HFF-Myc (cell line): ENCODE measurements at regions not wholly inside any gene's neighbourhood (a gene's known extent, or its start where the extent isn't known, plus 50 kb on each side); places are given as distances from the start of the nearest gene placed in this dataset.

Experiments
- DNase-seq: peaks from one replicate; pipeline ENCODE4 v3.0.0-alpha.2; 2011; ENCODE audit warnings: low read depth; ENCODE audit errors: extremely low read depth
- H3K4me3 ChIP-seq: replicated peaks from 2 replicates; pipeline ENCODE4 v1.5.1; 2011; ENCODE audit warnings: low read depth, mild to moderate bottlenecking, control low read depth, low read length
- TF ChIP-seq, protein P1 (sequence below): IDR thresholded peaks from 2 replicates; pipeline ENCODE4 v1.5.1; 2012; ENCODE audit warnings: mild to moderate bottlenecking, low read depth, low read length, control low read depth; ENCODE audit errors: missing control alignments

DNA sequence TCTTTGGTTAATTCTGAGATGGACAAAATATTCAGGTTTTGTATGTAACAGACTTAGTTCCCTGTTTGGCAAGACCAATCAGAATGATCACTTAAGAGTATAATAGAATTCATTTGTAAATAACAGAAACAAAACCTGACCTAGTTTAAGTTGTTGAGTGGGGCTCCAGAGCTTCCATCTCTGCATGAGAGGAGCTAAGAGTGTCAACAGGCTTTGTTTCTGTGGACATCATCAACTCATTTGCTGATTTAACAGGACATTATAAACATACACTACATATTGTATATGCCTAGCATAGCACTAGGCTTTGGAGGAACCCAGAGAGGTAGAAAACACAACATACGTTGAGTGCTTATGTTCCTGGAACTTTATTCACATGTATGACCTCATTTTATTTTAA, 75.3 kb upstream of the TRIB2 start:
- H3K4me3 ChIP-seq, result no peak overlapping the region
- no peak for DNase-seq
- TF ChIP-seq, protein P1, sequence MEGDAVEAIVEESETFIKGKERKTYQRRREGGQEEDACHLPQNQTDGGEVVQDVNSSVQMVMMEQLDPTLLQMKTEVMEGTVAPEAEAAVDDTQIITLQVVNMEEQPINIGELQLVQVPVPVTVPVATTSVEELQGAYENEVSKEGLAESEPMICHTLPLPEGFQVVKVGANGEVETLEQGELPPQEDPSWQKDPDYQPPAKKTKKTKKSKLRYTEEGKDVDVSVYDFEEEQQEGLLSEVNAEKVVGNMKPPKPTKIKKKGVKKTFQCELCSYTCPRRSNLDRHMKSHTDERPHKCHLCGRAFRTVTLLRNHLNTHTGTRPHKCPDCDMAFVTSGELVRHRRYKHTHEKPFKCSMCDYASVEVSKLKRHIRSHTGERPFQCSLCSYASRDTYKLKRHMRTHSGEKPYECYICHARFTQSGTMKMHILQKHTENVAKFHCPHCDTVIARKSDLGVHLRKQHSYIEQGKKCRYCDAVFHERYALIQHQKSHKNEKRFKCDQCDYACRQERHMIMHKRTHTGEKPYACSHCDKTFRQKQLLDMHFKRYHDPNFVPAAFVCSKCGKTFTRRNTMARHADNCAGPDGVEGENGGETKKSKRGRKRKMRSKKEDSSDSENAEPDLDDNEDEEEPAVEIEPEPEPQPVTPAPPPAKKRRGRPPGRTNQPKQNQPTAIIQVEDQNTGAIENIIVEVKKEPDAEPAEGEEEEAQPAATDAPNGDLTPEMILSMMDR, result no peak

GRCh38 chr2:12642332-12642731, 74.4 kb upstream of the TRIB2 start:
- DNase-seq, result no peak
- H3K4me3 ChIP-seq, result no peak overlapping the region
- TF ChIP-seq, protein P1, result no peak

DNA sequence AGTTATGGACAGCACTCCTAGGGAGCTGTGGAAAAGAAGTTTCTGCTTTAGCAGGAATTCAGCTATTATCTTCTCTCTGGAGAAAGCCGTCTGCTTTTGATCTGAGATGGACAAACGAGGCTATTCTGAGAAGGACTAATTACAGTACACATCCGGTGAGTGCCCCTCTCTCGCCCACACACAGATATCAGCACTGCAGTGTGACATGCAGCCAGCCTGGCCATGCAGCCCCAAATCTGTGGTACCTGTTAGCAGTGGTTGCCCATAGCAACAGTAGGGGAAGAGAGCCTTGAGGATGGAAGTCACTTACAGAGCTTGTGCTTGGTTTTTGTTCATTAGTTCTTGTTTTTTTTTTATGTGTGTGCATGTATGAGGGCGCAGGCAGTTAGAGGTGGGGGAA, 73.9 kb upstream of the TRIB2 start:
- TF ChIP-seq, protein P1, result no peak
- DNase-seq, result no peak

DNA sequence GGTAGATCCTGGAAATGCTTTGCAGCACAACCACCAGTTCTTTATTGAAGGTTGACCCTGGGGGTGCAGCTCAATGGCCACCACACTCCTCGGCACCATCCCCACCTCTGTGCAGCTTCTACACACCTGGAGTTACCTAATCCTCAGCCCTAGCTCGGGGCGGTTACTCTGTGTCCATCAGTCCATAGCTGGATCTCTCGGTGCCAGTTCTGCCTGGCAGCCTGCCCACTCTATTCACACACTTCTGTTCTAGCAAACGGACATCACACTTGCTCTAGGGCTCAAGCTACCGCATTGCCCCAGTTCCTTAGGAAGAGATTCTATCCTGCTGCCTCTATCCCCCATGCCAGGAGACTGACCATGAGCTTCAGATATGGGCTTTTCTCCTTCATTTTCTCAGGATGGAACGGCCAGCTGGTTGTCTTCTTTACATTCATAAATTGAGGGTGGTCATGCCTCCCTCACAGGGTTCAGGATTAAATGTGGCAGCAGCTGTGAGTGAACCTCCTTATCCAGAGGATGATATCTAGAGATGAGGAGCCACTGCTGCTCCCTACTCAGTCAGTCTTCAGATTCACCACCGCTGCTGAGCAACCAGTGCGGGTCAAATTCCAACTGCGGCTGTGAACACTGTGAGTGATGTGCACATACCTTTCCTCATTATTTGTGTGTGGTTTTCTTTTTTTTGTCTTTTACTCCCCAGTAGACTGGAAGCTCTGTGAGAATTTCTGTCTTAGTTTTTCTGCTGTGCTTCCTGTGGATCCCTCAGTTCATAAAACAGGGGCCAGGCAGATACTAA, 66.9 kb upstream of the TRIB2 start:
- TF ChIP-seq, protein P1, result no peak

More for the DNA sequence above, 73.9 kb upstream of the TRIB2 start:
- no peak overlapping the region for H3K4me3 ChIP-seq

DNA sequence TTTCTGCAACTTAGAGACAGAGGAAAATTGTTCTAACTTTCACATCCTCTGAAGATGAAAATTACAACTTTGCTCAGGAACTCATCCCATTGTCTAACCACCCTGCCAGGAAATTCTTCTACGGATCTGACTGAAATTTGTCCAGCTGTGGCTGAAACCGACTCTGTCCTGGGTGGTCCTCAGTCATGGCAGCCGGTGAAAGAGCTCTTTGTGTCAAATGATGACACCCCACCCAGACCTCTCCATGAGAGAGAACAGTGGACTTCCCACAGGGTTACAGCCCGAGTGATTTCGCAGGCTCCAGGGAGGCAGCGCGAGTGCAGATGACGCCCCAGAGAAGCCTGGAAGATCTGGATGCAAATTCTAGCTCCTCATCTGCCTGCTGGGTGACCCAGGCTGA, 65.1 kb upstream of the TRIB2 start:
- DNase-seq, result no peak
- no peak overlapping the region for H3K4me3 ChIP-seq
- TF ChIP-seq, protein P1, result no peak

More for the DNA sequence above, 66.9 kb upstream of the TRIB2 start:
- H3K4me3 ChIP-seq, result no peak overlapping the region
- DNase-seq, result no peak

GRCh38 chr2:12652723-12653122, 64.0 kb upstream of the TRIB2 start:
- TF ChIP-seq, protein P1, result no peak
- no peak for DNase-seq
- no peak overlapping the region for H3K4me3 ChIP-seq
